Stomach (tissue), 4 donors: ENCODE measurements at regions not wholly inside any gene's neighbourhood (a gene's known extent, or its start where the extent isn't known, plus 50 kb on each side); places are given as distances from the start of the nearest gene placed in this dataset.

Source experiments
- CTCF ChIP-seq, 7 experiments: fragments of 450-650 bp in 4 of 7; fragments of 200-600 bp in 3 of 7; sonication (generic) in 3 of 7; IDR thresholded peaks; one replicate each; pipeline ENCODE4 v1.5.1; 2016 to 2019; ENCODE audit warnings: antibody characterized with exemption in 7 of 7, control low read depth in 2 of 7, mild to moderate bottlenecking in 1 of 7
- EP300 ChIP-seq: sonication (generic); formaldehyde crosslinking; IDR thresholded peaks from one replicate; pipeline ENCODE4 v1.6.1; 2017; ENCODE audit warnings: antibody characterized with exemption
- POLR2A ChIP-seq, 4 donors: fragments of 450-650 bp; IDR thresholded peaks; one replicate each; pipeline ENCODE4 v1.6.1; 2016; ENCODE audit warnings: antibody characterized with exemption in 4 of 4, control low read depth in 2 of 4, mild to moderate bottlenecking in 1 of 4, moderate library complexity in 1 of 4

- TF ChIP-seq CTCF (IDR thresholded peaks at IDR 0.05) = no peak
- TF ChIP-seq POLR2A (IDR thresholded peaks at IDR 0.05) = no peak
- TF ChIP-seq EP300 = no peak
Measured at GRCh38 chr2:126843081-126843480, 55.6 kb upstream of the TEX51 start.
